ENCODE measurements at regions not wholly inside any gene's neighbourhood (a gene's known extent, or its start where the extent isn't known, plus 50 kb on each side); places are given as distances from the start of the nearest gene placed in this dataset.

DNA sequence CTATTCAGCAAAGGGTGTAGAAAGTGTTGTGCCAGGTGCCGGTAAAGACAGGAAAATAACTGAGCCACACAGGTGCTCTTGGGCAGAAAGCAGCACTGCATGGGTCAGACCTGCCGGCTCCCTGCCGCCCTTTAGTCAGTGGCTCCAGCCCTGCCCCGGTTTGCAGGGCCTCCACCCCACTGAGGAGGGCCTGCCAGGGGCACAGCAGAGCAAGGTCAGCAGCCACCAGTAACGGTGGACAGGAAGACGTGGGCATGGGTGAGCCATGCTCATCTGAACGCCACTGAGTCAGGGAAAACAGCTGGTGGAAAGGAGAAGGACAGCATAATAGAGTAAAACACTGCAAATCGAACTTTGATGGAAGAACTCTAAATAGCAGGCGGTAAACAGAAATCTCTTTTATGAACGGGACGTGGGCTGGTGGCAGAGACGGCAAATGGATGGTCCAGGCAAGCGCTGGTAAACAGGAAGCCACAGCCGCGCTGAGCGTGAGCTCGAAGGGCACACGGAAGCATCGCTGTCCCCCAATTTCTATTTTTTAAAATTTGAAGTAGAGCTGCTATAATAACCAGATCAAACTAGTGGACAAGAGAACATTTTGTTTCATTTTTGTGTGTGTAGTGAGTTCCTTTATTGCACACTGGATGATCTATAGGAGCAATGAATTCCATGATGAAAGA lies 141.8 kb upstream of the ALKAL2 start (continued):
- TF ChIP-seq, protein P1, sequence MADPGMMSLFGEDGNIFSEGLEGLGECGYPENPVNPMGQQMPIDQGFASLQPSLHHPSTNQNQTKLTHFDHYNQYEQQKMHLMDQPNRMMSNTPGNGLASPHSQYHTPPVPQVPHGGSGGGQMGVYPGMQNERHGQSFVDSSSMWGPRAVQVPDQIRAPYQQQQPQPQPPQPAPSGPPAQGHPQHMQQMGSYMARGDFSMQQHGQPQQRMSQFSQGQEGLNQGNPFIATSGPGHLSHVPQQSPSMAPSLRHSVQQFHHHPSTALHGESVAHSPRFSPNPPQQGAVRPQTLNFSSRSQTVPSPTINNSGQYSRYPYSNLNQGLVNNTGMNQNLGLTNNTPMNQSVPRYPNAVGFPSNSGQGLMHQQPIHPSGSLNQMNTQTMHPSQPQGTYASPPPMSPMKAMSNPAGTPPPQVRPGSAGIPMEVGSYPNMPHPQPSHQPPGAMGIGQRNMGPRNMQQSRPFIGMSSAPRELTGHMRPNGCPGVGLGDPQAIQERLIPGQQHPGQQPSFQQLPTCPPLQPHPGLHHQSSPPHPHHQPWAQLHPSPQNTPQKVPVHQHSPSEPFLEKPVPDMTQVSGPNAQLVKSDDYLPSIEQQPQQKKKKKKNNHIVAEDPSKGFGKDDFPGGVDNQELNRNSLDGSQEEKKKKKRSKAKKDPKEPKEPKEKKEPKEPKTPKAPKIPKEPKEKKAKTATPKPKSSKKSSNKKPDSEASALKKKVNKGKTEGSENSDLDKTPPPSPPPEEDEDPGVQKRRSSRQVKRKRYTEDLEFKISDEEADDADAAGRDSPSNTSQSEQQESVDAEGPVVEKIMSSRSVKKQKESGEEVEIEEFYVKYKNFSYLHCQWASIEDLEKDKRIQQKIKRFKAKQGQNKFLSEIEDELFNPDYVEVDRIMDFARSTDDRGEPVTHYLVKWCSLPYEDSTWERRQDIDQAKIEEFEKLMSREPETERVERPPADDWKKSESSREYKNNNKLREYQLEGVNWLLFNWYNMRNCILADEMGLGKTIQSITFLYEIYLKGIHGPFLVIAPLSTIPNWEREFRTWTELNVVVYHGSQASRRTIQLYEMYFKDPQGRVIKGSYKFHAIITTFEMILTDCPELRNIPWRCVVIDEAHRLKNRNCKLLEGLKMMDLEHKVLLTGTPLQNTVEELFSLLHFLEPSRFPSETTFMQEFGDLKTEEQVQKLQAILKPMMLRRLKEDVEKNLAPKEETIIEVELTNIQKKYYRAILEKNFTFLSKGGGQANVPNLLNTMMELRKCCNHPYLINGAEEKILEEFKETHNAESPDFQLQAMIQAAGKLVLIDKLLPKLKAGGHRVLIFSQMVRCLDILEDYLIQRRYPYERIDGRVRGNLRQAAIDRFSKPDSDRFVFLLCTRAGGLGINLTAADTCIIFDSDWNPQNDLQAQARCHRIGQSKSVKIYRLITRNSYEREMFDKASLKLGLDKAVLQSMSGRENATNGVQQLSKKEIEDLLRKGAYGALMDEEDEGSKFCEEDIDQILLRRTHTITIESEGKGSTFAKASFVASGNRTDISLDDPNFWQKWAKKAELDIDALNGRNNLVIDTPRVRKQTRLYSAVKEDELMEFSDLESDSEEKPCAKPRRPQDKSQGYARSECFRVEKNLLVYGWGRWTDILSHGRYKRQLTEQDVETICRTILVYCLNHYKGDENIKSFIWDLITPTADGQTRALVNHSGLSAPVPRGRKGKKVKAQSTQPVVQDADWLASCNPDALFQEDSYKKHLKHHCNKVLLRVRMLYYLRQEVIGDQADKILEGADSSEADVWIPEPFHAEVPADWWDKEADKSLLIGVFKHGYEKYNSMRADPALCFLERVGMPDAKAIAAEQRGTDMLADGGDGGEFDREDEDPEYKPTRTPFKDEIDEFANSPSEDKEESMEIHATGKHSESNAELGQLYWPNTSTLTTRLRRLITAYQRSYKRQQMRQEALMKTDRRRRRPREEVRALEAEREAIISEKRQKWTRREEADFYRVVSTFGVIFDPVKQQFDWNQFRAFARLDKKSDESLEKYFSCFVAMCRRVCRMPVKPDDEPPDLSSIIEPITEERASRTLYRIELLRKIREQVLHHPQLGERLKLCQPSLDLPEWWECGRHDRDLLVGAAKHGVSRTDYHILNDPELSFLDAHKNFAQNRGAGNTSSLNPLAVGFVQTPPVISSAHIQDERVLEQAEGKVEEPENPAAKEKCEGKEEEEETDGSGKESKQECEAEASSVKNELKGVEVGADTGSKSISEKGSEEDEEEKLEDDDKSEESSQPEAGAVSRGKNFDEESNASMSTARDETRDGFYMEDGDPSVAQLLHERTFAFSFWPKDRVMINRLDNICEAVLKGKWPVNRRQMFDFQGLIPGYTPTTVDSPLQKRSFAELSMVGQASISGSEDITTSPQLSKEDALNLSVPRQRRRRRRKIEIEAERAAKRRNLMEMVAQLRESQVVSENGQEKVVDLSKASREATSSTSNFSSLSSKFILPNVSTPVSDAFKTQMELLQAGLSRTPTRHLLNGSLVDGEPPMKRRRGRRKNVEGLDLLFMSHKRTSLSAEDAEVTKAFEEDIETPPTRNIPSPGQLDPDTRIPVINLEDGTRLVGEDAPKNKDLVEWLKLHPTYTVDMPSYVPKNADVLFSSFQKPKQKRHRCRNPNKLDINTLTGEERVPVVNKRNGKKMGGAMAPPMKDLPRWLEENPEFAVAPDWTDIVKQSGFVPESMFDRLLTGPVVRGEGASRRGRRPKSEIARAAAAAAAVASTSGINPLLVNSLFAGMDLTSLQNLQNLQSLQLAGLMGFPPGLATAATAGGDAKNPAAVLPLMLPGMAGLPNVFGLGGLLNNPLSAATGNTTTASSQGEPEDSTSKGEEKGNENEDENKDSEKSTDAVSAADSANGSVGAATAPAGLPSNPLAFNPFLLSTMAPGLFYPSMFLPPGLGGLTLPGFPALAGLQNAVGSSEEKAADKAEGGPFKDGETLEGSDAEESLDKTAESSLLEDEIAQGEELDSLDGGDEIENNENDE (IDR thresholded peaks at IDR 0.05; ENCODE audit: insufficient replicate concordance, low read length): no peak
- no peak for TF ChIP-seq HDAC2 (IDR thresholded peaks at IDR 0.05; ENCODE audit: borderline replicate concordance in 1 of 2, low read depth in 2 of 2, low read length in 2 of 2)
- TF ChIP-seq TAF1 (IDR thresholded peaks at IDR 0.05; ENCODE audit: low read depth, low read length): no peak
- TF ChIP-seq KDM4A (IDR thresholded peaks at IDR 0.05; ENCODE audit: low read depth, low read length, severe bottlenecking): no peak
- no peak for TF ChIP-seq MAFK (IDR thresholded peaks at IDR 0.05; ENCODE audit: low read depth, low read length)
